Bronchial epithelial cell (primary cell): ENCODE measurements at regions not wholly inside any gene's neighbourhood (a gene's known extent, or its start where the extent isn't known, plus 50 kb on each side); places are given as distances from the start of the nearest gene placed in this dataset.
A peak's percentile ranks its signal among the peaks of the same experiment; 100 is the strongest.

Experiments
- DNase-seq: peaks from one replicate; pipeline ENCODE4 v3.0.0-alpha.2; 2010; ENCODE audit warnings: low read depth
- FAIRE-seq: peaks from 2 replicates; lab custom pipeline; 2011; peaks lifted over from hg19 to GRCh38; lab: Jason Lieb, UNC
- H3K27me3 ChIP-seq: 2 replicates; pipeline ENCODE4 v1.5.1; 2011; ENCODE audit warnings: low read length; ENCODE audit not compliant: control insufficient read depth, insufficient read depth
- H3K36me3 ChIP-seq: 2 replicates; pipeline ENCODE4 v1.5.1; 2011; ENCODE audit warnings: low read length; ENCODE audit not compliant: control insufficient read depth, insufficient read depth
- H3K4me3 ChIP-seq: 2 replicates; pipeline ENCODE4 v1.5.1; 2011; ENCODE audit warnings: mild to moderate bottlenecking, low read depth, low read length, control low read depth
- TF ChIP-seq, protein P1 (sequence below): IDR thresholded peaks from 2 replicates; pipeline ENCODE4 v1.5.1; 2011; ENCODE audit warnings: mild to moderate bottlenecking, moderate library complexity, low read length, control low read depth, inconsistent platforms; ENCODE audit not compliant: insufficient read depth, severe bottlenecking

DNA sequence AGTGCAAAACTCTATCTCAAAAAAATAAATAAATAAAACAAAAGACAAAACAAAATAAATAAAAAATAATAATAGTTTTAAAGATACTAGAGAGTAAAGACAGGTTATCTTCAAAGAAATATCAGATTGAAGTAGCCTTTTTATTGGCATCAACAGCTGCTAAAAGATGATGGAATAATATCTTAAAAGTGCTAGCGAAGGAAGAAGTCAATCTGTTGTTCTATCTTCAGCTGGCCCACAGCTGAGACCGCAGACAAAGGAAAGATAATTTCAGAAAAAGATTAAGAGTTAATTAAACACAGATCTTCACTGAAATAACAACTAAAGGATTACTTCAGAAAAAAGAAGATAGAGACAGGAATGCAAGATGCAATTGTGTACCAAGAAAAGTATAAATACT lies 130.2 kb upstream of the PKDCC start:
- TF ChIP-seq, protein P1, sequence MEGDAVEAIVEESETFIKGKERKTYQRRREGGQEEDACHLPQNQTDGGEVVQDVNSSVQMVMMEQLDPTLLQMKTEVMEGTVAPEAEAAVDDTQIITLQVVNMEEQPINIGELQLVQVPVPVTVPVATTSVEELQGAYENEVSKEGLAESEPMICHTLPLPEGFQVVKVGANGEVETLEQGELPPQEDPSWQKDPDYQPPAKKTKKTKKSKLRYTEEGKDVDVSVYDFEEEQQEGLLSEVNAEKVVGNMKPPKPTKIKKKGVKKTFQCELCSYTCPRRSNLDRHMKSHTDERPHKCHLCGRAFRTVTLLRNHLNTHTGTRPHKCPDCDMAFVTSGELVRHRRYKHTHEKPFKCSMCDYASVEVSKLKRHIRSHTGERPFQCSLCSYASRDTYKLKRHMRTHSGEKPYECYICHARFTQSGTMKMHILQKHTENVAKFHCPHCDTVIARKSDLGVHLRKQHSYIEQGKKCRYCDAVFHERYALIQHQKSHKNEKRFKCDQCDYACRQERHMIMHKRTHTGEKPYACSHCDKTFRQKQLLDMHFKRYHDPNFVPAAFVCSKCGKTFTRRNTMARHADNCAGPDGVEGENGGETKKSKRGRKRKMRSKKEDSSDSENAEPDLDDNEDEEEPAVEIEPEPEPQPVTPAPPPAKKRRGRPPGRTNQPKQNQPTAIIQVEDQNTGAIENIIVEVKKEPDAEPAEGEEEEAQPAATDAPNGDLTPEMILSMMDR = no peak
- Histone ChIP-seq H3K36me3 (no peaks in the 10 kb centered on the region), H3K4me3 (no peak overlapping the region), H3K27me3 (no peaks in the 10 kb centered on the region)
- DNase-seq = no peak
- FAIRE-seq = no peak

- TF ChIP-seq, protein P1 = no peak
- Histone ChIP-seq H3K4me3 (no peak overlapping the region), H3K36me3 (no peaks in the 10 kb centered on the region), H3K27me3 (no peaks in the 10 kb centered on the region)
- FAIRE-seq (no peak), DNase-seq (no peak)
These were observed 128.7 kb upstream of the PKDCC start for GRCh38 chr2:41919135-41919534.

GRCh38 chr2:41920181-41920580 lies 127.6 kb upstream of the PKDCC start:
- DNase-seq = no peak
- Histone ChIP-seq H3K4me3 (no peak overlapping the region), H3K27me3 (no peaks in the 10 kb centered on the region), H3K36me3 (no peaks in the 10 kb centered on the region)
- no peak for FAIRE-seq
- TF ChIP-seq, protein P1 = no peak

DNA sequence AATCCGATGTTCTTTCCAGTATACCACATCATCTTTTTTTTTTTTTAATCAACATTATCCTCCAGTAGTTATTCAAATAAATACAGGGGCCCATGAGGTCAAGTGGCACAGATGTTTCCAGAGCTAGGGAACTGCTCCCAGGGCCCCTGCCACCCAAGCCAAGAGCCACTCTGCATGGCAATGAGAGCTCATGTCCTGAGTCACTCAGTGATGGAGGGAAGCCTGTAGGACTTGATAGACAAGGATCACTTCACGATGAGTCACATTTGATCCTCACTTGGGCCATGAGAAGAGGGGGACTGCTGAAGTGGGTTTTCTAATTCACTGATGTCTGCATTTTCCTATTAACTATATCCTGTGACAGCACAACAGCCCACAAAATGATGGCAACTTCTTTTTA lies 127.0 kb upstream of the PKDCC start:
- FAIRE-seq = no peak
- DNase-seq = peak; percentile 36
- Histone ChIP-seq H3K27me3 (no peaks in the 10 kb centered on the region), H3K4me3 (no peak overlapping the region), H3K36me3 (no peaks in the 10 kb centered on the region)
- TF ChIP-seq, protein P1 = no peak

DNA sequence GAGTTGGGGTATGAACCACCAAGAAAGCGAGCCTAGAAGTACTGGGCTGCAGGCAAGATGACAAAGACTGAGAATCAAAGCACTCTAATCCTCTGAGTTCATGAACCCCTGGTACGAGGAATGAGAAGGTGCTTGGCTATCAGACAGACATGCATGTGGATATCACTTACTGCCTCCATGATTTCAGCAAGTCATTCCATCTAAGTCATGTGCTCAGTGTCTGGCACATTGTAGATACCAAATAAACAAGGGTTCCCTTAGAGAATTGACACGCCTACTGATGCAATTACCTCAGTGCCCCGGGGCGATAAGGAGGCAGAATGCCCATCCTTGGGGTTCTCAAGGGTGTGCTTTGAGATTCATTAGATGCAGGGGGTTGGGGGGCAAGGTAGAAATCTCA lies 125.6 kb upstream of the PKDCC start:
- Histone ChIP-seq H3K4me3 (no peak overlapping the region), H3K36me3 (no peaks in the 10 kb centered on the region), H3K27me3 (no peaks in the 10 kb centered on the region)
- TF ChIP-seq, protein P1 = no peak
- DNase-seq (no peak), FAIRE-seq (no peak)

GRCh38 chr2:41923156-41923786 lies 124.5 kb upstream of the PKDCC start:
- Histone ChIP-seq H3K4me3 (no peak overlapping the region), H3K36me3 (no peaks in the 10 kb centered on the region), H3K27me3 (no peaks in the 10 kb centered on the region)
- TF ChIP-seq, protein P1 = no peak
- no peak for FAIRE-seq
- no peak for DNase-seq
